GM18951 (cell line): ENCODE measurements at regions not wholly inside any gene's neighbourhood (a gene's known extent, or its start where the extent isn't known, plus 50 kb on each side); places are given as distances from the start of the nearest gene placed in this dataset.
A peak's percentile ranks its signal among the peaks of the same experiment; 100 is the strongest.

Experiments used
- POLR2A ChIP-seq: IDR thresholded peaks from 4 replicates; pipeline ENCODE4 v1.6.1; 2011; ENCODE audit warnings: mild to moderate bottlenecking; ENCODE audit not compliant: insufficient read length, insufficient read depth; ENCODE audit errors: extremely low read depth
- in situ Hi-C: fragments of 300-500 bp; cut with MboI; formaldehyde crosslinking; loops from one replicate; pipeline ENCODE4 v1.12.0; 2022; ENCODE audit warnings: low sequenced_read_pairs, mixed read lengths, inconsistent platforms; ENCODE audit not compliant: unreplicated experiment

DNA sequence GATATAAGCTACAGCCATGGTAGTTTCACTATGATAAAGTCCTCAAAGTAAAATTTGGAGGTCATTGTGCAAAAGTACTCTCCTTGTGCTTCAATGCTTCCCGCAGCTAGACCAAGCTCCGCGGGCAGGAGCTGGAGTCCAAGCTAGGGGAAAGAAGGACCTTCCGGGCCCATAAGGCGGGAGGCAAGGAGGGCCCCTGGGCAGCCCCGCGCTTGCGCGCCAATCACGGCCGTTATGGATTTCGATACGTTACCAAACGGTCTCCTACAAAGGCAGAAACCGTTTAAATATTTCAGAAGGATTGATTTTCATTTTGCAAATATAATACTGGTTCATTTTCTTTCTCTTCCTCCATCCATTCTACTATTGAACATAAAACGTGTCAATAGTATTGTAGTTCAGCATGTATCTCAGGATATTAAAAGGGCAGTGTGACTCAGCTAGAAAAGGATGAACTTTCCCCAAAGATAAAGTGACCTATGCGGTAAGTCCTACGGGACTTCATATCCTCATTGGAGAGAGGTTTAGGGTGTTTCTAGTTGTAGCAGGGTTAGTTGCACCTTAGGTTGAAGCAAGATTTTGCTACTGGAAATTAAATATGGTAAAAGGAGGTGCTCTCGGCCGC, 128.0 kb downstream of the KIF20B start:
- in situ Hi-C loops, result no loop called here
- TF ChIP-seq POLR2A, result no peak

GRCh38 chr10:89829887-89830269, 128.5 kb downstream of the KIF20B start:
- in situ Hi-C loops, result no loop called here
- TF ChIP-seq POLR2A, result no peak

DNA sequence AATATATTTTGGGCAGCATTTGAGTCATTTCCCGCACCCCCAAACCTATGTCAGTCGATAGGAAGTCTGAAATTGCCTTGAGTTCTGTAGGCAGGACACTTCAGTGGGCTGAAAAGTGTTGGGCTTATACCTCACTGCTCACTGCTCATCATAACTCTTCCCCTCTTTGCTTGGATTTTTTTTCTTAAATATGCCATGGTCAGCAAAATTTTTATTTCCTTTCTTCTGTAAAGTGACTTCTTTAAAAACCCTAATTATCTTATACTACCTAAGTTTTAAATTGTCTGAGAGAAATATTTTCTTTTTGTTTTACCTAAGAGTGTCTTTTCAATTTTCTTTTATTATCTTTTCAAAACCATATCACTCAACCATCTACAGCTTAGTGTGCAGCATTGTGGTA, 129.2 kb downstream of the KIF20B start:
- TF ChIP-seq POLR2A, result no peak

DNA sequence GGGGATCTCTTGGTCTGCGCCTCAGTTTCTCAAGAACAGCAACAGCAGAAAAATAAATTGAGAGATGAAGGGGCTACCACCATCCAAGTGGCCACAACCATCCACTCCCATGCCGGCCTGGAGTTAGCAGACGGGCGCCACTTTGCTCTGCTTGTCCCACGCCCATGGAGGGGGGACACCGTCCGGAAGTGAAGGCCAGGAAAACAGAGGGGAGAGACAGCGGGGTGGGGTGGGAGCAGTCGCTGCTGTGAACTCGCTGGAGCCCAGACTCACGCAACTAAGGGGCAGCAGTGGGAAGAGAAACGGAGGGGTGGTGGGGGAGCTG, 135.4 kb downstream of the KIF20B start:
- in situ Hi-C loops, result no loop called here
- TF ChIP-seq POLR2A, result no peak

More for the DNA sequence above, 129.2 kb downstream of the KIF20B start:
- in situ Hi-C loops, result no loop called here

DNA sequence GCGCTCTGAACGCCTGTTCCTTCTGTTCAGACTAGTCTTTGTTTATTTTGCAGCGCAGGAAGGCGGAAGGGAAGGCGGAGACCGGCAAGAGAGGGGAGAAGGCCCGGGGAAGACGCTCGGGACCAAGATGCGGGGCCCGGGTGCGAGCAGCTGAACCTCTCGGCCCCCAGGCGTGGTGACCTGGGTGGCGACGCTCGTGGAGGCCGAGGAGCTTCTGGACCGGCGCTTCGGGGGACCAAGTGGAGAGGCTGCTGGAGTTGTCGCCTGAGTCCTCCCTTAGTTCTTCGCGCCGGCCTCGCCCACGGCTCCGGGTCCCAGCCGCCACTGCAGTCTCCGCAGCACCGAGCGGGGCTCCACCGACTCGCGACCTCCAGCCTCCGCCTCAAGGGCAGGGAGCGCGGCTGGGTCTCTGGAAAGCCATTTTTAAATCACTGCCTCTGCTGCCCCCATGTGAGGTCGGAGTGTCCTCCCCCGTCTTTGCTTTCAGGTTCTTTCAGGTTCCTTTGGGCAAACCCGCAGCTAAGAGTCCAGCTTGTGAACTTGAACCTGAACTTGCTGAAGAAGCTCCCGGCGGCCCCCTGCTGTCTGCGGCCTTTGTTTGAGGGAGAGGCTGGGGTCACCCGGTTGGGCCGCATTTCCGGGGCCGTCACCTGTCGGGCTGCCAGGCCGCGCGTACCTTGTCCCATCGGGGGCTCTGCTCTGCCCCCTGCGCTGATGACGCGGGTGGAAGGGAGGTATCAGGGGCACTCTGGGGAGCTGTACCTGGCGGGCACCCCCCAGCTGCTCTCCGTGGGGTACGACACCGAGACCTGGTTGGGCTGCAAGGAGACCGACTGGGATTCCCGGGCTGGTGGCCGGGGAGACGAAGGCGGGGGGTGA, 136.0 kb downstream of the KIF20B start:
- peak; percentile 7 for TF ChIP-seq POLR2A

DNA sequence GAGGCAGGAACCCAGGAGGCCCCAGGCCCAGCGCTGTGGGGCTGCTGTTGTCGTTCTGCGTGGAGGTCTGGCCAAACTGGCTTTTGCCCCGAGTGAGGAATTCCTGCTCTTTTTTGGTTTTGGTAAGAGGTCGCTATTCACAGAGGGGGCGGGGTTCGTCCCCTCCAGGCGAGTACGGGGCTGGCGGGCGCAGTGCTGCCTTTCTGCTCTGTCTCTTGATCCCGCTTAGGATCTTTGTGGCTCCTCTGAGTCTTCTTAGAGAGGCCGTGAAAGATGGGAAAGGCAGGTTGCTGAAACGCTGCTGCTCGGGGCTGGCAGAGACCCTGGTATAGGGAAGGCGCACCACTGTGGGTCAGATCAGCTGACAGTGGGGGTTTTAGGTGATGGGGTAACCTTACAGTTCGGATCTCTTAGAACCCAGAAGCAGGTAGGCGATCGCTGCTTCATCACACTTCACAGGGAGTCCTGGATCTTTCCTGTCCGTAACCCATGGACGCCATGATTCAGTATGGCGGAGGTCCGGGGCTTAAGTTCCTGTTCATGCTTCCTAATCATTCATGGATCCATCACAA, 136.7 kb downstream of the KIF20B start:
- in situ Hi-C loops, result no loop called here
- TF ChIP-seq POLR2A, result no peak

More for the DNA sequence above, 136.0 kb downstream of the KIF20B start:
- in situ Hi-C loops, result no loop called here

GRCh38 chr10:89845541-89846280, 144.3 kb downstream of the KIF20B start:
- TF ChIP-seq POLR2A, result no peak
- in situ Hi-C loops, result no loop called here

DNA sequence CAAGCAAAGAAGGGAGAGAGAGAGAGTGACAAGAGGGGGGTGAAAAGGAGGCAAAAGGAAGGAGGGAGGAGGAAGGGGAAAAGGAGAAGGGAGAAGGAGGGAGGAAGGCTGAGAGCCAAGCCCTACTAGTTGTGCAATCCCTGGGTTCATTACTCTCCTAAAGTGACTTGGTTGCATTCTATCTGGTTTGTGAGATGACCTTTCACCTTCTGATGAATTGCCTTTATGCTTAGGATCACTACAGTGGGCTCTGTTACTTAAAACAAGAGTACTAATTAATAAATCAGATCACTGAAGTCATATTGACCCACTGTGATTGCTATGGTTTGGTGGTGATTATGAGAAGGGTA, 144.9 kb downstream of the KIF20B start:
- in situ Hi-C loops, result no loop called here
- no peak for TF ChIP-seq POLR2A

- in situ Hi-C loops, result no loop called here
- no peak for TF ChIP-seq POLR2A
These were observed 145.4 kb downstream of the KIF20B start for GRCh38 chr10:89846786-89847185.

DNA sequence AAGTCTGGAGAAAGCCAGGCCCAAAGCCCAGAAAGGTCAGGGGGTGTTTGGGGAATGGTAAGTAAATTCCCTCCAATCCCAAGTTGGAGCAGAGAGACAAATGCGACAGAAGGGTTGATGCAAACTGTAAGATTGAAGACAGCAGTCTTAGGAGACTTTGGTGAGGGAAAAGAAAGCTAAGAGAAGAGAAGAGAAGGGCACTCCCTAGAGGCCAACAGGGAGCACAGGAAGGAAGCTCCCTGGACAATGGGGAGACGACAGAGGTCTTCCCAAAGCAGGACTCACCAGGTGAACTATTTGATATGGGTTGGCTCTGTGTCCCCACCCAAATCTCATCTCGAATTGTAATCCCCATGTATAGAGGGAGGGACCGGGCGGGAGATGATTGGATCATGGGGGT, 151.5 kb downstream of the KIF20B start:
- no peak for TF ChIP-seq POLR2A
- in situ Hi-C loops, result no loop called here

DNA sequence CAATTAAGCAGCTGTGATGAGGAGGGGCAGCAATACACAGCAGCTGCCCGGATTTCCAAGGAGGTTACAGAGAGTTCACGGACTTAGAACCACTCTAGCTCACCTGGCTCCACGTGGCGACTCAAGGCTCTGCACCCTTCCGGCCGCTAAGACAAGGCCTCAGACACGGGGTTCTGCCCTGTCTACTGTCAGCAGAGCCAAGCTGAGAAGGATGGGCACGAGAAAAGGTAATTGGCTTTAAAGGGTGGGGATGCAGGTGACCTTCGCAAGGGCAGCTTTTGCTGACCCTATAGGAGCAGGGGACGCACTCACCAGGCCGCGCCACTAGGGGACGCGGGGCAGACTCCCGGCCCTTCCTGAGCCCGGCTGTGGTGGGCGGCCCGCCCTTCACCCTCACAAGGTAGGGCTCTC, 152.4 kb downstream of the KIF20B start:
- TF ChIP-seq POLR2A, result no peak
- in situ Hi-C loops, result no loop called here

DNA sequence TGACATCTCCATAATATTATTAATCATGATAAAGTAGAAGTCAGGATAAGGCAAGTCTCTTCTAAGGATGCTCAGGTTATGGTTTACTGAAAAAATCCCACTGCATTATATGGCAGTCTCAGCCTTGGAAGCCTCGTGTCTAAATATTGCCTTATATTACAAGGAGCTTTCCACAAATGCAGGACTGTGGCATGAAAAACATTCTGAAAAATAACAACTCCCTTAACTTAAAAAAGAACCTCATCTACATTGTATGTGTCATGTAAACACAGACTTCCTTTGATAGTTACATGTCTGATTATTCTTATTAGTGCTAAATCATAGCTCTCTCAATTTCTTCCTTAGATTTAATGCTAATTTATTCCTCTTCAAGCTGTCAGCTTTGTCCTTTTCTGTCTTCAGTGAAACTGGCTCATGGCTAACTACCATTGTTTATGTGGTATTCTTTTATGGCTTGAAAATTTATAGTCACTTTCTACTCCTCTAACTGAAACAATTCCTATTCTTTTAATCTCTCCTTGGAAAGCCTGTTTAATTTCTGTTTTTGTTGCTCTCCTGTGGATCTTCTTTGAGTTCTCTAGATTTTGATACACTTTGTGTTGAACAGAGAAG, 156.1 kb downstream of the KIF20B start:
- in situ Hi-C loops, result no loop called here
- no peak for TF ChIP-seq POLR2A

DNA sequence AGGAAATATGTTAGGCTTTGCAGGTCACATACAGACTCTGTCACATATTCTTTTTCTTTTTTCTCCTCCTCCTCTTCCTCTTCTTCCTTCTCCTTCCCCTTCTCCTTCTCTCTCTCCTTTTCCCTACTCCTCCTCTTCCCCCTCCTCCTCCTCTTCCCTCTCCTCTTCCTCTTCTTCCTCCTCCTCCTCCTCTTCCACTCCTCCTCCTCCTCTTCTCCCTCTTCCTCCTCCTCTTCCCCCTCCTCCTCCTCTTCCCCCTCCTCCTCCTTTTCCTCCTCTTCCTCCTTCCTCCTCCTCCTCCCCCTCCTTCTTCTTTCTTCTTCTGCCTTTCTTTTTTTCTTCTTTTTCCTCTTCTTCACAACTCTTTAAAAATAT, 159.8 kb downstream of the KIF20B start:
- in situ Hi-C loops, result no loop called here
- no peak for TF ChIP-seq POLR2A

DNA sequence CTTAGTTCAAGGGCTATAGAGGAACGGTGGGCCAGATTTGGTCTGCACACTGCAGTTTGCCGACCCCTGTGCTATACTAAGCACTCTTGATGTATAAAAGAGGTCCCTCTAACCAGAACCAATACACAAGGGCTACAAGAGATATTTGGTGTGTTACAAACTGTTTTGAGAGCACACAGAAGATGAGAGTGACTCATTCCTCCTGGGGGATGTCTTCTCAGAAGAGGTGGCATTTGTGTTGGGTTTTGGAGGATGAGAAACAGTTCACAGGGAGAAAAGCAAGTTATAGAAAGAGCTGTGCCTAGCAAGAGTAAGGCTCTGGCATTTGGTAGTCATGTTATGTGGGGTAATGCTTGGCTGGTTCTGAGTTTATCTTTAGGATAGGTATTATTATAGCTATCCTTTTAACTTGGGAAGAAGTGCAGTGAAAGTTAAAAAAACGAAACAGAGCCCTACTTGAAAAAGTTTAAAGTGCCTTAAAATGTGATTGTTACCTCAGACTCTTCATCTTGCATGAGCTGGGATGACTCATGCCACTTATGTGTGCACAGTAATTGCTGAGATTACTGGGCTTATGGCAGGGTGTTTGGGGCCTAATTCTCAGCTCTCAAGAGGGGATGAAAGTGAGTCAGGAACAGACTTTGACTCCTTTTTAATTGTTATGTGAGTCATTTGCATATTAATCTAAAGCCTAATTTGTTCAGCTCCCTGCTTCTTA, 160.4 kb downstream of the KIF20B start:
- TF ChIP-seq POLR2A, result no peak
- in situ Hi-C loops, result no loop called here
